T-helper 22 cell (primary cell): ENCODE measurements at regions not wholly inside any gene's neighbourhood (a gene's known extent, or its start where the extent isn't known, plus 50 kb on each side); places are given as distances from the start of the nearest gene placed in this dataset.

Experiments
- DNase-seq: peaks from one replicate; pipeline ENCODE4 v3.0.0-alpha.2; 2020; ENCODE audit warnings: low read depth

DNA sequence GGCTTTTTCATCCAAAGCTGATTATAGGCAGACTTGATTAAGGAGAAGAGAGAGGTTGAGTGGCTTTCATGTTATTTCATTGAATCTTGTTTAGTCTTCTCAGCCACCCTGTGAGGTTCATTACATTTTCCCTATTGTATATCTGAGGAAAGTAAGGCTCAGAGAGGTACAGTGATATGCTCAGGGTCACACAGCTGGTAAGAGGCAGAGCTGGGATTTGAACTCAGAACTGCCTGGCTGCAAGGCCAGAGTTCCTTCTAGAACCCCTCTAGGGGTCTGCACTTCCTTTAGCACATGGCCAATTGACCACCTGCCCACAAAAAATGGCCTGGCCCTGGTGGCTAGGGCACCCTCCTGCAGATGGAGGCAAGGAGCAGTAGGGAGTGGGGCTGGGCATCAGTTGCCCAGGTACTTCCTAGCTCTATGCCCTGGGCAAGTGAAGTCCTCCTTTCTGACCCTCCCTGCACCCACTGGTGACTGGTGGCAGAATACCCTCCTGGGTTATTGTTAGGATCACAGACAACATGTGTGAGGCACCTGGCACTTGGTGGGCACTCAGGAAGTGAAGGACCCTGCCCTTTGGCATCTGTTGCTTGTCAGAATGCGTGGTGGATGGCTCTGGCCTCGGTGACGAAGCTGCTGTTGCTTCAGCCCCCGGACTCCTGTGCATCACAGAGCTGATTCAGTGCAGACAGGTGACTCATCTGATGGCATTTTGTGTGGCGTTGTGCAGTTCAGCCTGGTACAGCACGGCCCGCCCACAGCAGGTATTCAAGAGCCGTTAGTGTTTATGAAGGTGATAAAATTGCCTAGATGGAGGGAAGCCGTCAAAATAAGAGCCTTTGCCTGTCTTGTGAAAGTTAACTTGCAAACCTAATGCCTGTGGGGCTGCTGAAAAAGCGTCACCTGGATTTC lies 115.8 kb downstream of the SLC25A47 start:
- no peak for DNase-seq

GRCh38 chr14:100439781-100440180 lies 116.6 kb downstream of the SLC25A47 start:
- DNase-seq: no peak

- no peak for DNase-seq
Observed at GRCh38 chr14:100440207-100440631, 117.1 kb downstream of the SLC25A47 start.

DNA sequence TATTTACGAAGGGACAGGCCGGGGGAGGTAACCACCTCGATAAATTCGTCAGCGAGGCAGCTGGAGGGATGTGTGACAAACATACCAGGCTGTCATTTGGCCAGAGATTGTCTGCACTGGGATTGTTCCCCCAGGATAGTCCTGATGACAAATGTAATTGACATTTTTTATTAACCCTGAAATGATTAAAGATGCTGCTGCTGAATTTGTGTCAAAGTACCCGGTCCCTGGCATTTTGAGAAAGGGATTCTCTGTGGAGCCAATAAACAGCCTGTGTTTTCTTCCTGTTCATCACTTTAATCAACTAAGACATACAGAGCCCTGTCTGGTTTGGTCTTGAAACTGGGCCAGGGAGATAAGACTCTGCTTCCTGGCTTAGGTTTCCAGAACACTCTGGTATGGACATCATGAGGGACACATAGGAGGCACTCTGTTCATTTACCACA lies 117.6 kb downstream of the SLC25A47 start:
- DNase-seq: no peak

DNA sequence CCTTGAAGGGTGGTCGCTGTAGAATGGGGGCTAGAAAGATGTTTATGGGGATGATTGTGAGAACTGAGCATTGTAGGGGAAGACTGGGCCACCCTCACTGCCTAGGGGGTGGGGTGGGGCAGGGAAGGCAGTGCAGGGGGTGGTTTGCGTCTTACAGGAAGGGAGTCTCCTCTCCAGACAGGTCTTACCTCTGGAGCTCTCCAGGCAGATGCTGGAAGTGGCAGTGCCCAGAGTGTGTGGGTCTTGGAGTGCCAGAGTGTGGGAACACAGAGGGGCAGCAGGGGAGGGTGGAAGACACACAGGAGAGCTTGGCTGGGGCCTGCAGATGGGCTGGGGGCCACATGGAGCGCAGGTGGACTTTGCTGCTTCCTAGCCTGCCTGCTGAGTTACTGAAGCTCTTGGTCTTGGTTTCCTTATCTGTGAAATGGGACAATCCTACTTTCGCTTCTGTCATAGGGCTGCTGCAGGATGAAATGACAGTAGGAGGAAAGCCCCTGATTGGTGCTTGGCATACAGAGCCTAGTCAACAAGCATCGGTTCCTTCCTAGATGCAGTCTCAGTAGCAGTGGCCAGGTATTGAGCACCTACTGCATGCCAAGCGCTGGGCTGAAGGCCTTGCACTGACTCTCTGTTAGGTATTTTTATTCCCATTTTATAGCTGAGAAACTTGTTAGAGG lies 118.3 kb downstream of the SLC25A47 start:
- DNase-seq: no peak

- no peak for DNase-seq
Observed at GRCh38 chr14:100442036-100442435, 118.9 kb downstream of the SLC25A47 start.

- DNase-seq: no peak
Observed at GRCh38 chr14:100442498-100443490, 119.7 kb downstream of the SLC25A47 start.

DNA sequence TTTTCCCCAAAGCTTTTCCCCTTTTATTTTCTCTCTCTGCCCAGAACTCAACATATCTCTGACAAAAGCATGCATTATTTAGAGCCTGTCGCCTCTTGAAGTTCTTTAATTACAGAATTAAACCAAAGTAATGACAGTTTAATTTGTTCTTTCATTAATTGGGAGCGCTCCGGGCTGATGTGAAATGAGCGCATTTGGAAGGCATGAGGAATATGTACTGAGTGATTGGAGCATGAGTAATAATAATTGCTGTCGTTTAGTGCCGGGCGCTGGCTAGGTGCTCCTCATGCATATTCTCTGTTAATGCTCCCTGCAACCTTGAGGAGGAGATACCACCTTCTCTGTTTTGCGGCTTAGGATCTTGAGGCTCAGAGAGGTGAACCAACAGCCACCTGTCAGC lies 120.5 kb downstream of the SLC25A47 start:
- no peak for DNase-seq

GRCh38 chr14:100445436-100446088 lies 122.4 kb downstream of the SLC25A47 start:
- no peak for DNase-seq

GRCh38 chr14:100446572-100446971 lies 123.4 kb downstream of the SLC25A47 start:
- DNase-seq: no peak

GRCh38 chr14:100448376-100448775 lies 125.2 kb downstream of the SLC25A47 start:
- no peak for DNase-seq

- DNase-seq: no peak
Observed at GRCh38 chr14:100449225-100449987, 126.3 kb downstream of the SLC25A47 start.

- DNase-seq: no peak
Observed at GRCh38 chr14:100450049-100450448, 126.9 kb downstream of the SLC25A47 start.

DNA sequence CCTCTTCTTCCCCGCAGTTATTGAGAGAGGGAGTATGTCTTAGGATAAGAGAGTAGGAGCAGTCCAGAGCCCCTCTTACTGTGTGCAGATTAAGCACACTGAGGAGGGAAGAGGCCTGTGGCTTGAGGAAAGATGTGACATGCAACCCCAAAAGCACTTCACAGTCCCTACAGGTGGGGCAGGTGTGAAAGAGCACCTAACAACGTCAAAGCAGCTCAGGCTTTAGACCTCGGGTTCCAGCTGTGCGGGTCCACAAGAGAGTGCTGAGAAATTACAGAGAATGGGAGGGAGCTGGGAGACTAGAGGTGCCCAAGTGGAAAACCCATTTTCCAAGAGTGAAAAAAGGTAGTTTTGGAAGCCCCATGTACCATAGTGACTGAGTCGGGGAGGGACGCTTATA lies 127.6 kb downstream of the SLC25A47 start:
- no peak for DNase-seq

DNA sequence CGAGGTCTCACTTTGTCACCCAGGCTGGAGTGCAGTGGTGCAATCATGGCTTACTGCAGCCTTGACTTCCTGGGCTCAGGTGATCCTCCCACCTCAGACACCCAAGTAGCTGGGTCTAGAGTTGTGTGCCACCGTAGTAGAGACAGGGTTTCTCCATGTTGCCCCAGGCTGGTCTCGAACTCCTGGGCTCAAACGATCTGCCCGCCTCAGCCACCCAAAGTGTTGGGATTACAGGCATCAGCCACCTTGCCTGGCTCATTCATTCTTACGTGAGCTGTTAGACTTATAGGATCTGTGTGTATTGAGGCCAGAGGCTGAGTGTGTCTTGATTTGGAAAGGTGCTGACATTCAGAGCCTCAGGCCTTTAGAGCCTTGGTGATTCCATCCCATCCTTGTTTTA lies 128.1 kb downstream of the SLC25A47 start:
- no peak for DNase-seq

GRCh38 chr14:100453930-100454329 lies 130.8 kb downstream of the SLC25A47 start:
- no peak for DNase-seq

DNA sequence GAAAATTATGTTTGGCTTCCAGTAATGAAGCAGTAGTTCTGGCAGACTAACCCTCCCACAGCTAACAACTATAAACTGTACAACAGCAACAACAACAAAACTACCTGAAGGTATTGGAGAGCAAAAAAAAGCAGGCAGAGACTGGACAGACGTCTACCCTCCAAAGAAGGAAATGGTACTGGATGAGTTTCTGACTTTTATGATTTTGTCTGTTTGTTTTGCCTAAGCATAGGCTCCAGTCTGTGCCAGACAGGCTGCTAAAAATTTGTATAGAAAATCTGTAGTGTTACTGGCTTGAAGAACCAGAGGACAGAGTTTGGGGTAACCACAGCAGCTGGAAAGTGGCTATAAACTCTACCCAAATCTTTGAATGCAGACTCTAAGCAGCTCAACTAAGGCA lies 131.3 kb downstream of the SLC25A47 start:
- no peak for DNase-seq

- no peak for DNase-seq
Observed at GRCh38 chr14:100463937-100464336, 123.3 kb downstream of the BEGAIN start.

DNA sequence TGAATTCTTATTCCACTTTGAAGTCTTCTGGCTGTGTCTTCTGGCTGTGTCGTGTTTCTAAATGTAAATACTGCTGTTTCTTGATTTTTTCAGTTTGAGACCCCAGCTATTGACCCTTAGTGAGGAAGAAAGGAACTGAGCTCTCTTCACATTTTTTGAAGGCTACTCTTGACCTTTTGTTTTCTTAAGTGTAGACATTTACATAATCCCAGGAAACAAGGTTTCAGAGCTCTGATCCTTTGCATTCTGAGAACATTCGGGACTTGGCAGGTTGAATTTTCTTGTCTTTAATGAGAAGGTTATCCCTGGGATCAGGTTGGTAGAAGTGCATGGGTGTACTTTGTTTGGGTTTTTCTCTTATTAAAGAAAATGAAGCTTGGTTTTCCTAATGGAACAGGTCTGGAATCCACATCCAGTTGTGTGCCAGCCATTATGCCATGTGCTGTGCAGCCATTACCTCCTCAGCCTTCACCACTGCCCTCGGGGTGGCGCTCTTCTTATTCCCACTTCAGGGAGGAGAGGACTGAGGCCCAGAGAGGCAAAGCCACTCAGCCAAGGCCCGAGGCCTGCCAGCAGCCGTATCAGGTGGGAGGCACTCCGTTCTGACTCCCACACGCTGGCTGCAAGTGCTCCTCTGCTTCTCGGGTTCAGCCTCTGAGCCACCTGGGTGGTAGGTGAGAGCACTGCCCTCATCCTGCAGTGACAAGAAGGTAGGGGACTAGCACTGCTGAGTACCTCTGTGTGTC lies 120.9 kb downstream of the BEGAIN start:
- no peak for DNase-seq
